Stimulated activated CD4-positive, alpha-beta T cell treated with anti-CD3 and anti-CD28 coated beads, Interleukin-12 subunit alpha, Interleukin-12 subunit beta, amount 100 ng/mL, for 4 hours (primary cell): ENCODE measurements at regions not wholly inside any gene's neighbourhood (a gene's known extent, or its start where the extent isn't known, plus 50 kb on each side); places are given as distances from the start of the nearest gene placed in this dataset.
"Not testable (repeated sequence)": the region's sequence is repeated elsewhere in the genome, so short reads cannot be mapped to it uniquely, and the experiment has no call there.

Source experiments
- DNase-seq: peaks from one replicate; pipeline ENCODE4 v3.0.0-alpha.2; 2020

GRCh38 chr16:9345880-9346279 lies 254.4 kb downstream of the HAPSTR1 start:
- DNase-seq, result no peak

GRCh38 chr16:9348912-9349311 lies 257.5 kb downstream of the HAPSTR1 start:
- no peak for DNase-seq

- DNase-seq, result not testable (repeated sequence)
These were observed 258.0 kb downstream of the HAPSTR1 start for GRCh38 chr16:9349373-9349960.

- DNase-seq, result not testable (repeated sequence)
These were observed 258.8 kb downstream of the HAPSTR1 start for GRCh38 chr16:9350119-9350799.

- DNase-seq, result no peak
These were observed 260.0 kb downstream of the HAPSTR1 start for GRCh38 chr16:9351440-9351839.

GRCh38 chr16:9351841-9352434 lies 260.5 kb downstream of the HAPSTR1 start:
- no peak for DNase-seq

- no peak for DNase-seq
These were observed 266.4 kb downstream of the HAPSTR1 start for GRCh38 chr16:9357829-9358228.

GRCh38 chr16:9360075-9360474 lies 268.6 kb downstream of the HAPSTR1 start:
- DNase-seq, result no peak

GRCh38 chr16:9362050-9362449 lies 270.6 kb downstream of the HAPSTR1 start:
- no peak for DNase-seq

GRCh38 chr16:9362604-9363003 lies 271.2 kb downstream of the HAPSTR1 start:
- DNase-seq, result no peak

- no peak for DNase-seq
These were observed 272.1 kb downstream of the HAPSTR1 start for GRCh38 chr16:9363520-9363919.

- DNase-seq, result no peak
These were observed 273.4 kb downstream of the HAPSTR1 start for GRCh38 chr16:9364721-9365369.

GRCh38 chr16:9365370-9365728 lies 273.9 kb downstream of the HAPSTR1 start:
- no peak for DNase-seq

GRCh38 chr16:9366048-9366969 lies 274.9 kb downstream of the HAPSTR1 start:
- DNase-seq, result no peak

GRCh38 chr16:9370061-9370491 lies 278.6 kb downstream of the HAPSTR1 start:
- no peak for DNase-seq

GRCh38 chr16:9371713-9372448 lies 280.4 kb downstream of the HAPSTR1 start:
- DNase-seq, result no peak

GRCh38 chr16:9372934-9373890 lies 281.8 kb downstream of the HAPSTR1 start:
- DNase-seq, result no peak

GRCh38 chr16:9374061-9374460 lies 282.6 kb downstream of the HAPSTR1 start:
- DNase-seq, result no peak

GRCh38 chr16:9378876-9379275 lies 287.4 kb downstream of the HAPSTR1 start:
- no peak for DNase-seq

GRCh38 chr16:9380221-9380620 lies 288.8 kb downstream of the HAPSTR1 start:
- no peak for DNase-seq

GRCh38 chr16:9381399-9381798 lies 290.0 kb downstream of the HAPSTR1 start:
- no peak for DNase-seq
